ENCODE measurements at regions not wholly inside any gene's neighbourhood (a gene's known extent, or its start where the extent isn't known, plus 50 kb on each side); places are given as distances from the start of the nearest gene placed in this dataset.

DNA sequence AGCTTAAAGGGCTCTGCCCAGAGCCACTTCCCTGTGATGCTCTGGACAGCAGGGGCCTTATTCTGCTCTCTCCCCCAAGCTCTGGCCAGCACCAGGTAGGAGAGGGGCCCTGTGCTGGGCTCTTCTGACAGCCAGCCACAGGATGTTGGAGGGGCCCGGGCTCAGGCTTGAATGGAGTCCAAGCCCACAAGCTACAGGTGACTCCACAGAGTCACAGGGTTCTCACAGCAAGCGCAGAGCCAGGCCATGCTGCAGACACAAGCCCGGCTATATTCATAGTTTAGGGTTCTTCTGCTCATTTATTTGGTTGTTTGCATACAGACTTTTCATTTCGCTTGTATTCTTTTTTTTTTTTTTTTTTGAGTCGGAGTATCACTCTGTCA is 1392.8 kb downstream of the BRD1 start:
- DNase-seq (ENCODE audit: low read depth) = no peak
- no peak overlapping the region for H3K4me3 ChIP-seq (ENCODE audit: low read depth, low read length)
- TF ChIP-seq, protein P1, sequence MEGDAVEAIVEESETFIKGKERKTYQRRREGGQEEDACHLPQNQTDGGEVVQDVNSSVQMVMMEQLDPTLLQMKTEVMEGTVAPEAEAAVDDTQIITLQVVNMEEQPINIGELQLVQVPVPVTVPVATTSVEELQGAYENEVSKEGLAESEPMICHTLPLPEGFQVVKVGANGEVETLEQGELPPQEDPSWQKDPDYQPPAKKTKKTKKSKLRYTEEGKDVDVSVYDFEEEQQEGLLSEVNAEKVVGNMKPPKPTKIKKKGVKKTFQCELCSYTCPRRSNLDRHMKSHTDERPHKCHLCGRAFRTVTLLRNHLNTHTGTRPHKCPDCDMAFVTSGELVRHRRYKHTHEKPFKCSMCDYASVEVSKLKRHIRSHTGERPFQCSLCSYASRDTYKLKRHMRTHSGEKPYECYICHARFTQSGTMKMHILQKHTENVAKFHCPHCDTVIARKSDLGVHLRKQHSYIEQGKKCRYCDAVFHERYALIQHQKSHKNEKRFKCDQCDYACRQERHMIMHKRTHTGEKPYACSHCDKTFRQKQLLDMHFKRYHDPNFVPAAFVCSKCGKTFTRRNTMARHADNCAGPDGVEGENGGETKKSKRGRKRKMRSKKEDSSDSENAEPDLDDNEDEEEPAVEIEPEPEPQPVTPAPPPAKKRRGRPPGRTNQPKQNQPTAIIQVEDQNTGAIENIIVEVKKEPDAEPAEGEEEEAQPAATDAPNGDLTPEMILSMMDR (conservative IDR thresholded peaks at IDR 0.05; ENCODE audit: low read depth, low read length) = no peak

DNA sequence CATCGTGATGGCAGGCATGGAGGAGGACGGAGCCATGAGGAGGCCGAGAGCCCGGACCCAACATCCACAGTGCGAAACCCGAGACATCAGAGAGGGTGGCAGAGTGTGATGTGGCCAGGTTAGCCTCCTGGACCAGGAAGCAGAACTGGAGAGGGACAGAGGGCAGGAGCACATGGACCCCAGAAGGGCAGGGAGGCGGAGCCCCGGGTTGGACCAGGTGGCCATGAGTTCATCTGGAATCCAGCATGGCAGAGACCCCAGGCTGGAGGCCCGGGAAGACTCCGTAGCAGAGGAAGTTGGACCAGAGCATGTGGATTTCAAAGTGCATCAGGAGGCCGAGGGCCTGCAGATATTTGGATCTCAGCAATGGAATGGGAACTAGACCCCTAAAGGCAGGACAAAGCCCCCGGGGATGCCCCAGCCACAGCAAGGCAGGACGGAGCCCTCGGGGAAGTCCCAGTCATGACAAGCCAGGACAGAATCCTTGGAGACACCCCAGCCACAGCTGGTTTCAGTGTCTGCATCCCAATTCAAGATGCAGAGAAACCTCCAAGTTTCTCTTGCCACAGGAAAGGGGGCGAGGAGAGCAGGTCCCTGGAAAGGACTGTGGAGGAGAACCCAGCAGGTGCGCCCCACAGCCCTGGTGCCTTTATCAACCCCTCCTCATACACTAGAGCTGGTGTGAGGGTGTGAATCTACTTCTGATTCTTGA is 1393.4 kb downstream of the BRD1 start:
- H3K4me3 ChIP-seq (ENCODE audit: low read depth, low read length) = no peak overlapping the region
- TF ChIP-seq, protein P1 (conservative IDR thresholded peaks at IDR 0.05; ENCODE audit: low read depth, low read length) = no peak
- DNase-seq (ENCODE audit: low read depth) = no peak

DNA sequence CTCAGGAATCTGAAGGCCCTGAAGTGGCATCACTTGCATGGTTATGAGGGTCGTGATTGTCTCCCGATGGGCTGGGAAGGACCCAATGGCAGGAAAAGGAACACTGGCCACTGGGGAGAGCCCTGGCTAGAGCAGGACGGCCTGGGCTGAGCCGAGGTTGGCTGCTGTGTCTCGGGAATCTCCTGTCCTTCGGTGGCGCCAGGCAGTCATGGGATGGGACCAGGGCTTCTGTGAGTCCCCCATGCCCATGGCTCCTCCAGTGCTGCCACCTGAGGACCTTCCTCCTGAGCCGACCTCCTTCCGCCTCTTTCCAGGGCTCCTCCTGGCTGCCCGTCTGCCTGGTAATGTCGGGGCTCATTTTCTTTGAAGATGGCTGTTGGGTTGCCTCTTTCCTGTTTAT is 1394.0 kb downstream of the BRD1 start:
- no peak overlapping the region for H3K4me3 ChIP-seq (ENCODE audit: low read depth, low read length)
- TF ChIP-seq, protein P1 (conservative IDR thresholded peaks at IDR 0.05; ENCODE audit: low read depth, low read length) = no peak
- no peak for DNase-seq (ENCODE audit: low read depth)

DNA sequence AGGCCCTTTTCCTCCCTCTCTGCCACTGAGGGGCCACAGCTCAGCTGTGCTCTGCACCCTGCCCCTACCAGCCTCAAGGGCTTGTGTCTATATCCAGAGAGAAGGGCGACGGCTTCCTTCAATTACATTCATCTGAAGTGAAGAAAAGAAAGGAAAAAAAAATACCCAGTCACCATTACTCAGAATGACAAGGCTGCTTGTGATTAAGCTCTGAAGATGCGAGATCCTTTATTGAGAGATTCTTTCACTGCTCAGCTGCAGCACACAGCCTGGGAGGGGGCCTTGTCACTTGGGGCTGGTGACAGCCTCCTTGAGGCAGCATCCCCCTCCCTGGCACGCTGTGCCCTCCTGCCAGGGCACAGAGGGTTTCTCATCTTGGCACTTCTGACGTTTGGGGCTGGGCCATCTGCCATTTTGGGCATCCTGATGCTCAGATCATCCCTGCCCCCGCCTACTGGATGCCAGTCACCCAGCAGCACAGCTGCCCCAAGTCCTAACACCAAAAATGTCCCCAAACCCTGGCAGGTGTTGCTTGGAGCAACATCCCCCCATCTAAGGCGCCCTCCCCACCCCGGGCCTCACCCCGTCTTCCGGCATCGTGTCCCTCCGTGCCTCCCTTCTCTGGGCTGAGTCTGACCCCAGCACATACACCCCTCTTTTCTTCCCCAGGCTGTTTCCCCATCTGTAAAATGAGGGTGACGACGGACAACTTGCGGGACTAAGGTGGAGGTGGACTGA is 1394.7 kb downstream of the BRD1 start:
- DNase-seq (ENCODE audit: low read depth) = no peak
- TF ChIP-seq, protein P1 (conservative IDR thresholded peaks at IDR 0.05; ENCODE audit: low read depth, low read length) = no peak
- no peak overlapping the region for H3K4me3 ChIP-seq (ENCODE audit: low read depth, low read length)

DNA sequence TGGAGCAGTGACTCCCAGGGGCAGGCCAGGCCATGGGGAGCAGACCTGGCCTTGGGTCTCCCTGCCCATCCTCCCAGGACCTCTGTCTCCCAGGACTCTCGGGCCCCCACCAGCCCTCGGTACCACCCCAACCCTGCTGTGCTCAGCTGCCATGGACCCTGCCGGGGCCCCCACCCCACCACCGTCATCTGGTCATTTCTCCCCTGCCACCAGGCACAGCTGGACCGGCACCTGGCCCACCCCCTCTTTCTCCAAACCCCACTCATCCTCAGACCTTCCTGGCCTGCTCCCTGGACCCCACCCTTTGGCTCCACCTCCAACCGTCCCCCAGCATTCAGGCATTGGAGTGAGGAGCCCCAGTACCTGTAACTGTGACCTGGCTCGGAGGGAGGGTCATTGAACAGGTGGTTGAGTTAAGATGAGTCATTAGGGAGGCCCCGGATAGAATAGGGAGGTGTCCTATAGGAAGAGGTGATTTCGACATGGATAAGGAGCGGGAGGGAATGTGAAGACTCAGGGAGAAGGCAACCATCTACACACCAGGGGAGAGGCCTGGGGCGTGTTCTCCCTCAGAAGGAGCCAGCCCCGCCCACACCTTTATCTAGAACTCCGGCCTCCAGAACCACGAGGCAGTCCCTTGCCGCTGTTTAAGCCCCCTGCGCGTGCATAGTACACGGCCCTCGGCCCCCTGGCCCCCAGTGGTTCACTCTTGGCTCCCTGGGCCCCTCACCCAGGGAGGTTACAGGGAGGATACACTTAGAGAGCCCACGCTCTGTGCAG is 1395.9 kb downstream of the BRD1 start:
- DNase-seq (ENCODE audit: low read depth) = no peak
- TF ChIP-seq, protein P1 (conservative IDR thresholded peaks at IDR 0.05; ENCODE audit: low read depth, low read length) = no peak
- no peak overlapping the region for H3K4me3 ChIP-seq (ENCODE audit: low read depth, low read length)

DNA sequence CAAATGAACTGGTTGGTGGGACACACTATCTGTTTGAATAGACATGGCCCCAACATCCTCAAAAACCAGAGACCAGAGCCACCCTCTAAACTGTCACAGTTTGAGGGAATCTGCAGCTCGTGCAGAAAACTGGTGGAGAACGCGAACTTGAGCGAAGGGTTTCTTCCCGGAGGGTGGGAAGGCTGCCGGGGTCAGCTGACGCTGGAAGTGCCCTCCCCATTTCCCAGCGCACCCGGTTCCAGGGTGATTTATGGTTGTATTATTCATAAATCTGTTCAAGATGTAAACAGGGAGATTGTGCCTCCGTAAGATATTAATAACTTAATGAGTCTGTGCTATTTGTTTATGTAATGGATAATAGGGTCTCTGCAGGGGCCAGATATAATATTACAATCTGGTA is 1396.7 kb downstream of the BRD1 start:
- H3K4me3 ChIP-seq (ENCODE audit: low read depth, low read length) = no peak overlapping the region
- no peak for DNase-seq (ENCODE audit: low read depth)
- TF ChIP-seq, protein P1 (conservative IDR thresholded peaks at IDR 0.05; ENCODE audit: low read depth, low read length) = no peak
